HT1080 (cell line): ENCODE measurements at regions not wholly inside any gene's neighbourhood (a gene's known extent, or its start where the extent isn't known, plus 50 kb on each side); places are given as distances from the start of the nearest gene placed in this dataset.
"Not testable (repeated sequence)": the region's sequence is repeated elsewhere in the genome, so short reads cannot be mapped to it uniquely, and the experiment has no call there.

Source experiments
- DNase-seq: peaks from one replicate; pipeline ENCODE4 v3.0.0-alpha.2; 2015; ENCODE audit warnings: low read depth

- no peak for DNase-seq
Measured at GRCh38 chr21:14058566-14058965, 152.2 kb downstream of the LIPI start.

GRCh38 chr21:14057841-14058481, 152.8 kb downstream of the LIPI start:
- DNase-seq: peak; percentile 67

GRCh38 chr21:14057313-14057712, 153.4 kb downstream of the LIPI start:
- DNase-seq: no peak

- DNase-seq: no peak
Measured at GRCh38 chr21:14056771-14057191, 154.0 kb downstream of the LIPI start.

- not testable (repeated sequence) for DNase-seq
Measured at GRCh38 chr21:14055746-14056515, 154.8 kb downstream of the LIPI start.

- DNase-seq: no peak
Measured at GRCh38 chr21:14054682-14055081, 156.1 kb downstream of the LIPI start.

GRCh38 chr21:14050121-14050520, 160.6 kb downstream of the LIPI start:
- no peak for DNase-seq

- DNase-seq: no peak
Measured at GRCh38 chr21:14046401-14046800, 164.4 kb downstream of the LIPI start.

GRCh38 chr21:14040386-14040785, 170.4 kb downstream of the LIPI start:
- DNase-seq: no peak

GRCh38 chr21:14028619-14029018, 182.1 kb downstream of the LIPI start:
- not testable (repeated sequence) for DNase-seq

GRCh38 chr21:14027235-14027869, 183.4 kb downstream of the LIPI start:
- peak; percentile 90 for DNase-seq

GRCh38 chr21:14020108-14020507, 190.6 kb downstream of the LIPI start:
- not testable (repeated sequence) for DNase-seq

- DNase-seq: not testable (repeated sequence)
Measured at GRCh38 chr21:14015841-14016240, 194.9 kb downstream of the LIPI start.

GRCh38 chr21:14013623-14014498, 196.9 kb downstream of the LIPI start:
- not testable (repeated sequence) for DNase-seq

- DNase-seq: no peak
Measured at GRCh38 chr21:14013056-14013603, 197.6 kb downstream of the LIPI start.

- no peak for DNase-seq
Measured at GRCh38 chr21:14012409-14012808, 198.3 kb downstream of the LIPI start.

- DNase-seq: not testable (repeated sequence)
Measured at GRCh38 chr21:14011751-14012150, 199.0 kb downstream of the LIPI start.

- not testable (repeated sequence) for DNase-seq
Measured at GRCh38 chr21:14011149-14011548, 199.6 kb downstream of the LIPI start.

- no peak for DNase-seq
Measured at GRCh38 chr21:14010729-14011128, 200.0 kb downstream of the LIPI start.

- not testable (repeated sequence) for DNase-seq
Measured at GRCh38 chr21:14009990-14010389, 200.8 kb downstream of the LIPI start.
